Hepatocyte (in vitro differentiated cells): ENCODE measurements at regions not wholly inside any gene's neighbourhood (a gene's known extent, or its start where the extent isn't known, plus 50 kb on each side); places are given as distances from the start of the nearest gene placed in this dataset.

Source experiments
- CTCF ChIP-seq: fragments of 200-600 bp; sonication (generic); IDR thresholded peaks from 2 replicates; pipeline ENCODE4 v1.5.1; 2016; ENCODE audit warnings: antibody characterized with exemption, mild to moderate bottlenecking; ENCODE audit not compliant: poor library complexity
- EZH2 ChIP-seq: fragments of 200-600 bp; sonication (generic); IDR thresholded peaks from 2 replicates; pipeline ENCODE4 v1.6.1; 2016; ENCODE audit warnings: antibody characterized with exemption, mild to moderate bottlenecking, borderline replicate concordance
- EZH2phosphoT487 ChIP-seq: fragments of 200-600 bp; sonication (generic); IDR thresholded peaks from one replicate; pipeline ENCODE4 v1.6.1; 2018; ENCODE audit warnings: antibody characterized with exemption, mild to moderate bottlenecking, low read depth, moderate library complexity; ENCODE audit not compliant: unreplicated experiment, severe bottlenecking

GRCh38 chr18:57910134-57910533, 107.0 kb upstream of the ATP8B1 start:
- no peak for TF ChIP-seq CTCF
- TF ChIP-seq EZH2 = no peak
- TF ChIP-seq EZH2phosphoT487 = no peak
